Brain microvascular endothelial cell (primary cell): ENCODE measurements at regions not wholly inside any gene's neighbourhood (a gene's known extent, or its start where the extent isn't known, plus 50 kb on each side); places are given as distances from the start of the nearest gene placed in this dataset.
"Not testable (repeated sequence)": the region's sequence is repeated elsewhere in the genome, so short reads cannot be mapped to it uniquely, and the experiment has no call there.

Experiments
- DNase-seq: peaks from one replicate; pipeline ENCODE4 v3.0.0-alpha.2; 2020
- H3K27ac ChIP-seq: fragments of 250-450 bp; sonication (Bioruptor Pico); 2 replicates; pipeline ENCODE4 v1.5.1; 2020; ENCODE audit warnings: mild to moderate bottlenecking, moderate library complexity
- H3K27me3 ChIP-seq: fragments of 250-450 bp; sonication (Bioruptor Pico); replicated peaks from 2 replicates; pipeline ENCODE4 v1.5.1; 2020; ENCODE audit warnings: mild to moderate bottlenecking
- H3K36me3 ChIP-seq: fragments of 250-450 bp; sonication (Bioruptor Pico); replicated peaks from 2 replicates; pipeline ENCODE4 v1.5.1; 2020; ENCODE audit warnings: mild to moderate bottlenecking
- H3K4me3 ChIP-seq: 2 replicates; pipeline ENCODE4 v1.5.1; 2011; ENCODE audit warnings: low read depth, mild to moderate bottlenecking, control low read depth, low read length, moderate library complexity
- in situ Hi-C: cut with HindIII; loops from 2 replicates; pipeline ENCODE4 v1.10.0; 2017; ENCODE audit warnings: low sequenced_read_pairs, low pct_ligation_motif_present
- TF ChIP-seq, protein P1 (sequence below): IDR thresholded peaks from 2 replicates; pipeline ENCODE4 v1.5.1; 2011; ENCODE audit warnings: low read depth, mild to moderate bottlenecking, moderate library complexity, low read length, control low read depth, inconsistent platforms; ENCODE audit errors: missing control alignments

DNA sequence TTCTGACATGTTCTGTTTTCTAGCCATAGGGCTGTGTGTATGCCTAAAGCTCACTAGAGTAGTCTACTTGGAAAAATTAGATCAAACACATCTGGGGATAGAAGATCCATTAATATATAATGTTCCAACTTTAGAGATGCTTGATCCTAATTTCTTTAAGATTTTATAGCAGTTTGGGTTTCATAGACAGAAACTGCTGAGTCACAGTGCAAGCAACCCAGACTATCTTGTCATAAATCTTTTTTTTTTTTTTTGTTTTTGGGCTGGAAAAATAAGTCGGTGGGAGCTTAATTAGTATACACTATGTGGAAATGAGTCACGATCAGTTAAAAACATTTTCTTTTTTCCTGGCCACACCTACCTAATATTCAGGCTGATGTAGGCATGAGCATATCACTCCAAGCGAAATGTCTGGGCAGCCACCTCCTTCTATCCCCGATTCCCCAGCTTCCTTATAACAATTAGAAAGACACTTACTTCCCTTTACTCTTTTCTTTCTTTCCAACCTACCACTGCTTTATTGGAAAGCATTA lies 58.2 kb upstream of the CASK start:
- Histone ChIP-seq H3K27ac (no peak overlapping the region), H3K4me3 (no peak overlapping the region), H3K36me3 (no peaks in the 10 kb centered on the region), H3K27me3 (no peaks in the 10 kb centered on the region)
- TF ChIP-seq, protein P1, sequence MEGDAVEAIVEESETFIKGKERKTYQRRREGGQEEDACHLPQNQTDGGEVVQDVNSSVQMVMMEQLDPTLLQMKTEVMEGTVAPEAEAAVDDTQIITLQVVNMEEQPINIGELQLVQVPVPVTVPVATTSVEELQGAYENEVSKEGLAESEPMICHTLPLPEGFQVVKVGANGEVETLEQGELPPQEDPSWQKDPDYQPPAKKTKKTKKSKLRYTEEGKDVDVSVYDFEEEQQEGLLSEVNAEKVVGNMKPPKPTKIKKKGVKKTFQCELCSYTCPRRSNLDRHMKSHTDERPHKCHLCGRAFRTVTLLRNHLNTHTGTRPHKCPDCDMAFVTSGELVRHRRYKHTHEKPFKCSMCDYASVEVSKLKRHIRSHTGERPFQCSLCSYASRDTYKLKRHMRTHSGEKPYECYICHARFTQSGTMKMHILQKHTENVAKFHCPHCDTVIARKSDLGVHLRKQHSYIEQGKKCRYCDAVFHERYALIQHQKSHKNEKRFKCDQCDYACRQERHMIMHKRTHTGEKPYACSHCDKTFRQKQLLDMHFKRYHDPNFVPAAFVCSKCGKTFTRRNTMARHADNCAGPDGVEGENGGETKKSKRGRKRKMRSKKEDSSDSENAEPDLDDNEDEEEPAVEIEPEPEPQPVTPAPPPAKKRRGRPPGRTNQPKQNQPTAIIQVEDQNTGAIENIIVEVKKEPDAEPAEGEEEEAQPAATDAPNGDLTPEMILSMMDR = no peak
- DNase-seq = no peak
- in situ Hi-C loops = no loop called here

GRCh38 chrX:41974677-41975076 lies 51.3 kb upstream of the CASK start:
- in situ Hi-C loops, H3K4me3 ChIP-seq, H3K27ac ChIP-seq, DNase-seq, H3K36me3 ChIP-seq, H3K27me3 ChIP-seq: not testable (repeated sequence)

GRCh38 chrX:41973208-41973607 lies 49.9 kb upstream of the CASK start:
- in situ Hi-C loops = no loop called here
- H3K27ac ChIP-seq = no peak overlapping the region
- no peaks in the 10 kb centered on the region for H3K36me3 ChIP-seq
- H3K4me3 ChIP-seq = no peak overlapping the region
- TF ChIP-seq, protein P1 = no peak
- DNase-seq = no peak
- H3K27me3 ChIP-seq = no peaks in the 10 kb centered on the region
